HG03521 (cell line): ENCODE measurements at regions not wholly inside any gene's neighbourhood (a gene's known extent, or its start where the extent isn't known, plus 50 kb on each side); places are given as distances from the start of the nearest gene placed in this dataset.

Source experiments
- ATAC-seq: cut with Tn5 transposase; IDR thresholded peaks from one replicate; pipeline ENCODE4 v1.9.1; 2021; ENCODE audit warnings: mild to moderate bottlenecking, moderate library complexity; ENCODE audit not compliant: unreplicated experiment

- no peak for ATAC-seq
Measured at GRCh38 chr18:54100920-54101470, 123.5 kb downstream of the MBD2 start.

GRCh38 chr18:54100466-54100865 lies 124.0 kb downstream of the MBD2 start:
- ATAC-seq = no peak

- ATAC-seq = no peak
Measured at GRCh38 chr18:54094474-54094873, 130.0 kb downstream of the MBD2 start.

GRCh38 chr18:54090856-54091255 lies 133.6 kb downstream of the MBD2 start:
- no peak for ATAC-seq

GRCh38 chr18:54089749-54090459 lies 134.6 kb downstream of the MBD2 start:
- ATAC-seq = no peak

GRCh38 chr18:54086863-54087262 lies 137.6 kb downstream of the MBD2 start:
- no peak for ATAC-seq

- ATAC-seq = peak; percentile 82
Measured at GRCh38 chr18:54086046-54086802, 138.2 kb downstream of the MBD2 start.

- ATAC-seq = no peak
Measured at GRCh38 chr18:54080858-54081257, 143.6 kb downstream of the MBD2 start.

GRCh38 chr18:54076166-54076565 lies 148.3 kb downstream of the MBD2 start:
- no peak for ATAC-seq

- ATAC-seq = no peak
Measured at GRCh38 chr18:54075689-54076088, 148.8 kb downstream of the MBD2 start.

- no peak for ATAC-seq
Measured at GRCh38 chr18:54069729-54070128, 154.7 kb downstream of the MBD2 start.

GRCh38 chr18:54060343-54061005 lies 164.0 kb downstream of the MBD2 start:
- ATAC-seq = no peak

- no peak for ATAC-seq
Measured at GRCh38 chr18:54052732-54053429, 171.6 kb downstream of the MBD2 start.

- no peak for ATAC-seq
Measured at GRCh38 chr18:54052259-54052658, 172.2 kb downstream of the MBD2 start.

GRCh38 chr18:54043484-54044251 lies 180.8 kb downstream of the MBD2 start:
- ATAC-seq = no peak

GRCh38 chr18:54035927-54036326 lies 188.5 kb downstream of the MBD2 start:
- no peak for ATAC-seq

- no peak for ATAC-seq
Measured at GRCh38 chr18:54033052-54033451, 191.4 kb downstream of the MBD2 start.

GRCh38 chr18:54032412-54032811 lies 192.1 kb downstream of the MBD2 start:
- ATAC-seq = no peak

GRCh38 chr18:54031243-54031642 lies 193.2 kb downstream of the MBD2 start:
- ATAC-seq = no peak

- ATAC-seq = no peak
Measured at GRCh38 chr18:54030434-54030833, 194.0 kb downstream of the MBD2 start.
